GM19455 (cell line): ENCODE measurements at regions not wholly inside any gene's neighbourhood (a gene's known extent, or its start where the extent isn't known, plus 50 kb on each side); places are given as distances from the start of the nearest gene placed in this dataset.
"Not testable (repeated sequence)": the region's sequence is repeated elsewhere in the genome, so short reads cannot be mapped to it uniquely, and the experiment has no call there.

Experiments
- ATAC-seq: cut with Tn5 transposase; IDR thresholded peaks from one replicate; pipeline ENCODE4 v1.9.1; 2021; ENCODE audit not compliant: unreplicated experiment

DNA sequence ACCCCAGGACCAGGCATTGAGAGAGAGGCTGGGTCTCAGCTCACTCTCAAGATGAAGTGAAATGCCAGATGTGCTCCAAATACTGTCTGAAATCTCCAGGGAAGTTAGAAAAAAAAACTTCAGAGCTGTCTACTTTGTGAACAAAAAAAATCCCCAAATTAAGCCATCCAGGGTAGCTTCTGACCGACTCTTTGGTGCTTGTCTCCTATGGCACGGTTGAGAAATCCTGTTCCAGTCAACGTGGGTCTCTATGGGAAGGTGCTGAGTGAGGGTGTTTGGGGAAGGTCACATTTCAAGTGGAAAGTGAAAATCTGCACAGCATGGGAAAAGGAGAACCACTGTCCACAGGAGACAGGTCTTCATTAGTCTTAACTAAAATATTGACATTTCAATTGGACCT lies 322.5 kb upstream of the CFAP20DC start:
- no peak for ATAC-seq

DNA sequence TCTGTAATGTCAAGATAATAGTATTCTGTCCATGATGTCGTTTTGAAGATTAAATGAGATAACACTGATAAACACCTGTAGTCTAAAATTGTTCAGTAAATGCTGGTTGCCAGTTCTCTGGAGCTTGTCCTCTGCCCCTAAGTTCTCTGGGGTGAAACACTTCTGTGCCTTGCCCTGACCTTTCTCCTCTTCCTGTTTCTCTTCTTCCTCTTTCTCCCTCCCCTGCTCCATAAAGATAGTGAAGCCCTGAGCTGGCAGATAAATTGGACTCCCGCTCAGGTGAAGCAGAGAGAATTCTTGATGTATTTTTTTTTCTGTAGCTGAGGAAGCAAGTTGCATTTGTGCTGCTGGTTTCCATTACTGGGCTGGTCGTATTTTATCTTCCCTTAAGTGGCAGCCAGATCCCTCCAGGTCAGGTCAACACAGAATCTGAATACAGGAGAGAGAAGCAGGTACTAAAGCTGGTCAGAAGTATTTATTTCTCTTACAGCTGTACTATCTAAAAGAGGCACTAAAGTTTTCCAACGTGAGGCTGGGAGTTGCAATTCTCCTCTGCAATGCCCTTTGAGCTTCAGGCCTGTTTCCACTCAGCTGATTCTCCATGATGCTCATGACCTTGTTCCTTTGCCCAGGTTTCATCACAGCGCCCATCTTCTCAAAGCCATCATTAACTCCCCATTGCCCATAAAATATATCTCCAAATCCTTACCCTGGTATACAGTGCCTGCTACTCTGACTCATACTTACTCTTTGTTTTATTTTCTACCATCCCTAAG lies 319.3 kb upstream of the CFAP20DC start:
- ATAC-seq: no peak

DNA sequence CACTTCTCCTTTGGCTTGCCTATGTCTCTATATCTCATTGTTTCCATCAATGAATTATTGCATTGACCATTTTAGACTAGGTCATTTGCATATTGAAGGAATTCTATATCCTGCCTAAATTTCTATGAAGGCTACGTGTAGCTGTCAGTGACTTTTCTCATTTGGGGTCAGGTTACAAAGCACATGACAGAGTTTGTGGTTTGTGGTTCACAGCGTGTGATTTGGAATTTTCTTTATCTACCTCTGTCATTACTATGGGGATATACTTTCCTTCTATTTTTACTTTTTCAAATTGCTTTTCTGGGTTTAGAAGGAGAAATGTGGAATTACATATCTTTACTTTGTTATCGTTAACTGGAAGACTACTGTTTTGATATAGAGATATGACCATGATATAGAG lies 317.3 kb upstream of the CFAP20DC start:
- no peak for ATAC-seq

DNA sequence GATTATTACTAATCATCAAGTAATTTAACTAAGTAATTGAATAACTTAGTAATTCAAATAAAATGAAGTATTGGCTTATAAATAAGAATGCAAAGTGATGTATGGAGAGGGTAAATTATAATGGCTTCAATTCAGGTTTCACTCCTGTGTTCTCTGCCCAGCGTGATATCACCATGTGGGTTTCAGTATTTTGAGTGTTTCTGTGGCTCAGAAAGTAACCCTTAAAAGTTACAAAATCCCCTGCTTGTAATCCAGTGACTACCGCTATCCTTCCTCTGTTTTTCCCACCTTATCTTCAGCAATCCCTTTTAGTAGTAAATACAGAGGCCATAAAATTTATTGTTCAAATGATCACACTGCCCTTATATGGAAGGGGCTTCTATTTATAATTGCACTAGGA lies 316.4 kb upstream of the CFAP20DC start:
- ATAC-seq: no peak

DNA sequence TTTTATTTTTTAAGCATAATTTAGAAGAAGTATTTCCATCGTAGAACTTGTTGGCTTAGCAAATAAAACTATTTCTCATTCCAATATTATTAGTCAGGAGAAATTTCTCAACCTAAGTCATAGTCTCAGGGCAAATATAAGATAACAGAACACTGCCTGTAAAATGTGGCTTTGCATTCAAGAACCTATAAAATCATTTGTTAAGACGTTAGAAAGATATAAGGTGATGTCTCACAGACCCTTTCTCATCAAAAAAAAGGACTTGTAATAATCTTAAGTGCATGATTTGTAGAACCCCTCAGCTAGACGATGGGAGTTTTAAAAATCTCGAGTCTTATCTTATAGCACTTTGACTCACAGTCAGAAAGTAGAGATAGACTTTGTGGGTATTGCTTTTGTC lies 314.7 kb upstream of the CFAP20DC start:
- no peak for ATAC-seq

DNA sequence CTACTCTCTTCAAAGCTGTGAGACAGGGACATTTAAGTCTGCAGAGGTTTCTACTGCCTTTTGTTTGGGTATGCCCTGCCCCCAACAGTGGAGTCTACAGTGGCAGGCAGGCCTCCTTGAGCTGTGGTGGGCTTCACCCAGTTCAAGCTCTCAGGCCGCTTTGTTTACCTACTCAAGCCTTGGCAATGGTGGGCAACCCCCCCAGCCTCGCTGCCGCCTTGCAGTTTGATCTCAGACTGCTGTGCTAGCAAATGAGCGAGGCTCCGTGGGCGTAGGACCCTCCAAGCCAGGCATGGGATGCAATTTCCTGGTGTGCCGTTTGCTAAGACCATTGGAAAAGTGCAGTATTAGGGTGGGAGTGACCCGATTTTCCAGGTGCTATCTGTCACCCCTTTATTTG lies 310.5 kb upstream of the CFAP20DC start:
- not testable (repeated sequence) for ATAC-seq

DNA sequence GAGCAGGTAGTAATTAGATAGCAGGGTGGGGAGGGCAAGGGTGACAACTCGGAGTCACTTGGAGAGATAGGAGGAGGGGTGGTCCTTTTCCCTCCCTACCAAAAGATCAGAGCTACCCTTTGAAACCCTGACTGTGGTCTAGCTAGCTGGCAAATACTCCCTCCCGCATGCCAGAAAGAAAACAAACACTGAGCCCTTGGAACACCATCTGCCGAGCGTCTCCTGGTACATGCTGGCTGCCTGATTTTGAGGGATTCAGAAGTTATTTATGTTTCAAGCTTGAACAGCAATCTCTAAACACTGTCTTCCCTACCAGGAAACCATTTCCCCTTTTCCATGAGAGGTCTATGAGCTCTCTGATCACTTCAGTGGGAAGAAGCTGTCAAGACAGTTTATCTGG lies 291.6 kb upstream of the CFAP20DC start:
- no peak for ATAC-seq

DNA sequence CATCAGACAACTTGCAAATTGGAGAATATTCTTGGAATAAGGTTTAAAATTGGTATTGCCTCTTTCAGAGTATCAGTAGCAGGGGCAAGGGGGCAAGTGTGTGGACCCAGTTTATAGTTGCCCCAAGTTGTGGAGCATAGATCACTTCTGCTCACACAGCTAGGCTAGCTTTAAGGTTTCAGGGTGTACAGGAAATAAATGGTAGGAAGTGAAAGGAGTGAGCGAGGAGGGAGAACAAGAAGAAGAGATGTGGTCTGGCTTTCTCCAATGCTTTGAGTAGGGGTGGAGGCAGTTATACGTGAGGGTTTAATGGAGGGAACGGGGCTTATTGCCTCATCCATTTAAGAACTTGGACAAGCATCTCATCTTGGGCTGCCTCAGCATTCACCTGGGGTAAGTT lies 290.0 kb upstream of the CFAP20DC start:
- no peak for ATAC-seq

DNA sequence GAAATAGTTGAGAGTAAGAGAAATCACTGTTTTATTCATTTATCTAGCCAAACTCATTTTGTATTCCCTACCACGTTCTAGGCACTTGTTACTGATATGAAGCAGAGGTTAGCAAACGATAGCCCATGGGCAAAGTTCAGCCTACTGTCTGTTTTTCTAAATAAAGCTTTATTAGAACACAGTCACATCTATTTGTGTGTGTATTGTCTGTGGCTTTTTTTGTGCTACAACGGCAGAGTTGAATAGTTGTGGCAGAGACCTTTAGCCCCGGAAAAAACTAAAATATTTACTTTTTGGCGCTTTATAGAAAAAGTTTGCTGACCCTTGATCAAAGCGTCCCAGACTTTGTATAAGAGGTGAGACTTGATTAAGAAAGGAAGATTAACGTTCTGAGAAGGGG lies 289.1 kb upstream of the CFAP20DC start:
- no peak for ATAC-seq

DNA sequence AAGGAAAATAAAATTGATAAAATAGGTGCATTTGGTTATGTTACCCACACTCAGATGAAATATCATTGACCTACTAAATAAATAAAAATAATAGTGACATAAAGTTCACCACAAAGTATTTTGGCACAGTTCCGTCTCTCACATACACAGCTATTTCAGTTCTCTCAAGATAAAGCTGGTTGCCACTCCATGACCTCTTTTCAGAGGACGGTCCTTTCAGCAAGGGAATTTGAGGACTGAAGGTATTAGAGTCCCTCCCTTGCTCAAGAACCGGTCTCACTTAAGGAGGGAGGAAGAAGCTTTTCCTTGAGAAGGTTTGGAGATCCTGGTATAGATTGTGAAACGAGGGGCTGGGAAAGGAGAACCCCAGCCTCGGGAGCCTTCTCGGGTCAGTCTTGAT lies 285.5 kb upstream of the CFAP20DC start:
- no peak for ATAC-seq

DNA sequence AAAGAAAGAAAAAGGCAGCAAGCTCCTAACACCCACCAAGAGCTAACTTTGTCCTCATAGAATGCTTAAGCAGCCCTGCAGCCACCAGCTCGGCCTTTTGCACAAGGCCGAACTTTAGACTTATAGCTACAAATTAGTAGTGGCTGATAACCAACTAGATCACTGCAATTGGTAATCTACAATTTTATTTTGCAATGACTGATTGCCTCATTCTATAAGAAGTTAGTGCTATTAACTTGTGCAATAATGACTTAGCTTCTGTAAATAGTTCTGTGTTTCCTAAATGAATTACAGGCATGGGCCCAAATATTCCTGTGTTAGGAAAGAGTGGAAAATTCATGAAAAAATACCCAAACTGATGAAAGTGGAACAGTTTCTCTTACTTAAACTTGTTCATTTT lies 284.8 kb upstream of the CFAP20DC start:
- ATAC-seq: no peak

DNA sequence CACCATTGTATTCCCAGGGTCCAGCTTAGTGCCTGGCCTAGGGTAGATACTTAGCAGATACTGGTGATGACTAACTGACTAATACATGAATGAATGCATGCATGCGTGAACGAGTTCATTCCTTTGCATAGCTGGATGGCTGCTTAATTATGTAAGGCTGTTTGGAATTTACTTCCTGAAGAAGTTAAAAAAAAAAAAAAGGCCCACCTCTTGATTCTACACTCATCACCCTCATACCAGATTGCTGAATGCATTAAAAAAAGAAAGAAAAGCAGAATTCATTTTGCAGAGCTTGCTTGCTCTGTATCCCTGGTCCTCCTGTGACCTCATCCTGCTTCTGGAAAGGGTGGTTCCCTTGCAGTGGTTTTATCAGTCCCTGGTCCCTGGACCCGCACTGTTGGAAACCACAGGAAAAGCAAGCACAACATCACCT lies 277.6 kb upstream of the CFAP20DC start:
- no peak for ATAC-seq

DNA sequence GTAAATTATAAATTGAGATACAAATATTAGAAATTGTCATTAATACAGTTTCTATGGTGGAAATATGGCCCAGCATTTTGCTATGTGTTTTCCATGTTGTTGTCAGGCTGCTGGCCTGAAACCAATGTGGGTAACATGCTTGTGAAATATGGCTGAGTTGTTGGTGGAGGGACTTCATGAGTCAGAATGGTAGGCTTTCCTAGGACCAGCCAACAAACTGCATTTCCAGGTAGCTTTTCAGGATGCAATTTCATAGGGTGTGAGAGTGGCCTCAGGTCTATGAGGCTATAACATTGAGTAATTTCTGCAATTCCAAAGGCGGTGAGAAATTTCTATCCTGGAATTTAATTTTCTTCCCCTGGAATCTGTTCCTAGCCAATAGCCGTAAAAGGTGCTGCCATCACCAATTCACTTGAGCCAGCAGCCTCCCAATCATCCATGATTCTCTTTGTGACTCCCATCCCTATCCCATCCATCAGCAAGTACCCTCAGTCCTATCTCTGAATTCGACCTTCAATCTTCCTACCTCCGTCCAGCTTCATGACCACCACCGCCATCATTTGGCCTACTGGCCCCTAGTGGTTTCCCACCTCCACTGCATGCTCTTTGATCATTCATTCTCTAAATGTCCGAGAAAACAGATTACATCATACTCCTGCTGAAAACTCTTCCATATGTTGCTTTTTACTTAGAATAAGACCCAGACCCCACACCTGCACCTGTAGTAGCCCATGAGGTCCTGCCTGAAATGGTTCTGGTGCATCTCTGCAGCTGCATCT lies 276.6 kb upstream of the CFAP20DC start:
- no peak for ATAC-seq

DNA sequence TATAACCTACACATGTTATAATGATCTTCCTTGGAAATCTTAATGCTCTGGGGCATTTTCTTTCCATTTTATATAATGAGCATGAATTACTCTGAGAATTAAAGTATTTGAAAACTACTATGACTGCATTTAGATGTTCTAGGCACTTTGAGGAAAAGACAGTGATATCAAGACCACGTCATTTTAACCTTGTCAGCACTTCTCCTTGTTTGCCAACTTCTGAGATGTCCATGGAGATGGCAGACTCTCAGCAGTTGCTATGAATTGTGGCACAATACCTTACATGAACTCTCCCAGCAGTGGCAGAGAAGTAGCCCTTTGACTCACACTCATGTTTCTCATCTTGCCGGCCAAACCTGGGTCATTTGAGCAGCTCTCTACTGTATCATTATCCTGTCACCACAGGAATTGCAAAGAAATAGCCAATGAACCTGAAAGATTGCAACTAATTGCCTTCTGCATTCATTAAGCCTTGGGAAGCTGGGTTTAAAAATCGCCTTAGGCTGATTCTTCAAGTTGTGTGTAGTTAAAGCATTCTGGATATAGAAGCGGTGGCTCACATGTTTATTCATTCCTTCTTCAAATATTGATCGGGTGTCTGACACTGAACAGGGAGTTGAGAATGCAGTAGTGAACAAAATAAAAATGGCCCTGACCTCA lies 272.2 kb upstream of the CFAP20DC start:
- no peak for ATAC-seq

DNA sequence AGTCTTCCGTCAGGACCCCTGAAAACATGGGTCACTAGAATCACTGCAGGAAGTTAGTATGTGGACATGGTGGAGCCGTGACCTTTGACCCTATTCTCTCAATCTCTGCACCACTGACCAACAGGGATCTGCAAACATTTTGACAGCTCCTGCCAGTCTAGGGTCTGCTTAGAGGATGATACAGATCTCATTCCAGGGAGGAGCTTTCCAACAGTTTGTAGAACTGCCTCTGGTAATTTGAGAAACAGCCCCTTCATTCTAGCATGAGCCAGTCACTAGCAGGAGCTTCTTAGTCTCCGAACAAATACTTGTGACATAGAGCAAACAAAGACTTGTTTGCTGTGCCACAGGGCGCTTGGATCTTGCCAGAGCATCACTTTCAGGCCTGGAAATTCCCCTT lies 270.3 kb upstream of the CFAP20DC start:
- no peak for ATAC-seq

DNA sequence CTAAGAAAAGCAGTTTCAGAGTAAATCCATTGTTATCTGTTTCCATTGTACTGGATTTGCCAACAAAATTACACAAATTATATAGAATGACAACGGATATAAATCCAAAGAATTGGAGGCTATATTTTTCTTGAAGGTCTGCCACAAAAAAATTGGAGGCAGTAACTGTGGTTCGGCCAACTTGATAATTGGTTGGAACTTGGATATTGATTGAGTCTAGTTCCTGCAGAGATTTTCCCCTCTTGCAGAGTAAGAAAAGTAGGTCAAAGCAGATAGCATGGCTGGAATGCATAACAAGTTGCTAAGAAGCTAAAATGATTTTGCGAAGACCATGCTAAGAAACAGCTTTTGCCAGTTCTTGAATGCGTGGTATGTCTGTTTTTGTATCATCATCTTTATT lies 269.6 kb upstream of the CFAP20DC start:
- ATAC-seq: no peak

DNA sequence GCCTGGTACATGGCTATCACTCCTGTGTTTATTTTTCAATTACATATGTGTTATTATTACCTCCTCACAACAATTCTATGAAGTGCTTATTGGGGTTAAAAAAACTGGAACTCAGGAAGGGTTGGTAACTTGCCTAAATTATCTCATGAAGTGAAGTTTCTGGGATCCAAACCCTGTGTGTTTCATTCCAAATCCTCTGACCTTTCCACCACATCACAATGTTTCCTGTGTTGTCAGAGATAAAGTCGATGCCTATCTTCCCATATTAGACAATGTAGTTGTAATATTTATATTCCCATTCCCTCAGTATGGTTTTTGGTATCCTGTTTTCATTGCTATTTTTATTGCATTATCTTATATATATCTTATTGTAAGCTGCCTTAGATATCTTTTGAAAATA lies 269.1 kb upstream of the CFAP20DC start:
- ATAC-seq: no peak

DNA sequence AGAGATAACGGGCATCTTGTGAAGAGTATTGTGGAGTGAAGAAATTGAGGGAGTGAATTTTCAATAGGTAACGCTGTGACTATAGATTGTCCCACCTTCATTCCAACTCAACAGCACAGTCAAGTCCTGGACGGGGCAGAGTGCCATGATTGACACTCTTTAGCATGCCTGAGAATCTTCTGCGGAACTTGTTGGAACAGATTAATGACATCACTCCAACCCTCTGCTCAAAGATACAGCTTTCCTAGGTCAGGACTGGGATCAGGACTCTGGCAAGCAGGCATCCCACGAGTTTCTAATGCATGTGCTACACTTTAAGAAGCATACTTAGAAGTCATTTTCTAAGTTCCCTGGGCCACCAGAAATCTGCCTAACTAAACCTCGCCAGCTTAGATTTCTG lies 267.6 kb upstream of the CFAP20DC start:
- ATAC-seq: no peak

DNA sequence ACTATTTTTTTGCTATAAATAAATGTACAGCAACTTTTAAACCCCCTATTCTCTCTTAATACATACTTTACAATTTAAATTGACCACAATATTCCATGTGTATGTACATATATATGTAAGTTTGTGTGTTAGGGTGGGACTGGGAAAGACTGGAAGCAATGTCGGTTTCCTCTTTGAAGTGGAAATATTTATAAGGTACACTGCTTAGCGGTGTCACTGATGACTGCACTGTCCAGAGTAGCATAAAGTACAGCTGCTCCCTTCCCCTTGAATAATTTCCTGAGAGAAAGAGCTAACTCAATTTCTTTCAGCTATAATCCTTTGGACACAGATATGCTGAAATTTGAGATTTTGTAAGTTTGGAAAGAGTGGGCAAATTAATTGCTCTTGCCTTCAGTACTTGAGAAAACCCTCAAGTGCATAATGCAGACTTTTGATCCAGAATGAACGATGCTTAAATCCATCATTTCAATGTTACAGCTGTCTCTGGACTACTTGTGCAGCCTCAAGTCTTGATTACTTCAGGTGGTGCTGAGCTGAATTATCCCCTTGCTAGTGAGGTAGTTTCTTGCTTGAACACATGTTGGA lies 267.0 kb upstream of the CFAP20DC start:
- no peak for ATAC-seq

DNA sequence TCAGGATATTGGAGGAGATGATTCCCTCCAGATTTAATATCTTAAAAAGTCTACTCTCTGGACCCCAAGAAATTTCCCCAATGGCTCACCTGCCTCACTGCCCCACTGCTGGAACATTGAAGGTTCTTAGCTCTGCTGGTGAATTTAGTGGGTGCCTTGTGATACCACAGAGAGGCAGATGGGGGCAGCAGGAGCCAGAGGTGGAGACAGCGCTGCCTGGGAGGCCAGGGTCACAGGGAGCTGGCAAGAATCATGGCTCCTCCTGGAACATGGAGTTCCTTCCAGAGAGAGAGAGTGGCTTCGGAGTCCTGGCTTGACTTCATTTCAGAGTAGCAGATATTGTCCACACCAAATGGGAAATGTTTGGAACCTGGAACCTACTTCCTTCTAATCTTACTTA lies 263.5 kb upstream of the CFAP20DC start:
- ATAC-seq: peak; percentile 81

DNA sequence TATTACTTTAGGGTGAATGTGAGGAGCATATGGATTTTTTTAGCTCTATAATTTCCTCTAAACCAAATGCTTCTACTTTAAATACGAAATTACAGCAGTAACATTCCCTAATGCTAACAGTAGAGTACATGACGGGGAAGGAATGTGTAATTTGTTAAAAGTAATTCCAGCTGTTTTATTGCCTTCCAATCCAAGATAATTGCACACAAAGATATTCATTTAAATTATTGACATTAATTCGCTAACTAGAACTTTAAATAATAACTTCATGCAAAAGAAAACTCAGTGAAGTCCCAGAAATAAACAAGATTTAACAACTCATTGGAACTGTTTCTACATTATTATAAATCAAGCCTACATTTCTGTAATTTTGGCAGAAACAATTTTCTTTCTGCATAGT lies 261.4 kb upstream of the CFAP20DC start:
- no peak for ATAC-seq

DNA sequence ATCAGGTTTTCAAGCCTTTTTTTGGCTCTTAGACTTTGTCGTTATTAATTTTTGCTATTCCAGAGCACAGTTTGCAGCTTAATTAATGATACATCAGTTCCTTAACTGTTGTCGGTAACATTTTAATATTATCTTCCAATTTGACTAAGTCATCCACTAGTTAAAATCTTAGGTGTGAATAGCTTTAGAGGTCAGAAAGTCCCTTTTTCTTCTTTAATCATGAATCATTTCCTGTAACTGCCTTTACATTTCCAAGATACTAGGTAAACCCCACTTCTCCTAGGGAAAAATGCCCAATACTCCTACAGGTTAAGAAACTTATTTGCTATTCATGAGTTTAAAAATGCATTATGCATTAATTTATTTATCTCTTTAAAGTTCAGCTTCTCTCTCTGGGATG lies 260.9 kb upstream of the CFAP20DC start:
- no peak for ATAC-seq
